Body of pancreas (tissue), 4 donors: ENCODE measurements at regions not wholly inside any gene's neighbourhood (a gene's known extent, or its start where the extent isn't known, plus 50 kb on each side); places are given as distances from the start of the nearest gene placed in this dataset.

Experiments used
- CTCF ChIP-seq, 7 experiments: fragments of 450-650 bp in 4 of 7; fragments of 200-600 bp in 3 of 7; sonication (generic) in 3 of 7; IDR thresholded peaks; one replicate each; pipeline ENCODE4 v1.5.1; 2016 to 2019; ENCODE audit warnings: antibody characterized with exemption in 7 of 7
- POLR2A ChIP-seq, 3 donors: fragments of 450-650 bp; IDR thresholded peaks; one replicate each; pipeline ENCODE4 v1.6.1; 2016; ENCODE audit warnings: antibody characterized with exemption in 3 of 3, mild to moderate bottlenecking in 2 of 3

- TF ChIP-seq CTCF (IDR thresholded peaks at IDR 0.05) (no peak), POLR2A (IDR thresholded peaks at IDR 0.05) (no peak)
Measured at GRCh38 chr6:9523462-9523861, 891.4 kb downstream of the TFAP2A start.
